ENCODE measurements at regions not wholly inside any gene's neighbourhood (a gene's known extent, or its start where the extent isn't known, plus 50 kb on each side); places are given as distances from the start of the nearest gene placed in this dataset.

GRCh38 chr12:111064982-111065381, 144.6 kb upstream of the MYL2 start:
- Histone ChIP-seq H3K79me2 (replicated peaks; ENCODE audit: insufficient read depth) (peaks cover 26% of the 10 kb centered on the region), H2AFZ (no peak overlapping the region), H3K27me3 (ENCODE audit: insufficient read depth) (no peaks in the 10 kb centered on the region), H3K27ac (ENCODE audit: low read depth) (no peak overlapping the region), H3K4me2 (no peak overlapping the region), H3K36me3 (ENCODE audit: insufficient read depth) (no peaks in the 10 kb centered on the region), H3K9me2 (ENCODE audit: insufficient read depth) (0 out of 2 replicates have a peak, but pooled peaks cover 2% of the 10 kb centered on the region), H4K20me1 (replicated peaks; ENCODE audit: insufficient read depth) (peaks cover 14% of the 10 kb centered on the region), H3K4me3 (no peak overlapping the region), H3F3A (replicated peaks; ENCODE audit: low read depth) (no peaks in the 10 kb centered on the region), H3K4me1 (ENCODE audit: insufficient read depth) (peaks cover 17% of the 10 kb centered on the region; the same call in 1 of the 2 replicates)
- Mint-ChIP-seq H3K9me3 (no peaks in the 10 kb centered on the region), H3K4me3 (no peak overlapping the region), H3K36me3 (ENCODE audit: low read depth) (no peaks in the 10 kb centered on the region), H3K27me3 (ENCODE audit: insufficient read depth, low read depth, poor library complexity) (peaks cover 18% of the 10 kb centered on the region), H3K27ac (no peak overlapping the region), H3K4me1 (peaks cover 43% of the 10 kb centered on the region)
- no peak for DNase-seq (ENCODE audit: low spot score)
- TF ChIP-seq REST (IDR thresholded peaks at IDR 0.05; ENCODE audit: unreplicated experiment) = no peak
- TF ChIP-seq ZNF462 (CRISPR knock-in tag; IDR thresholded peaks at IDR 0.05) = no peak
- TF ChIP-seq EZH2phosphoT487 (IDR thresholded peaks at IDR 0.05; ENCODE audit: unreplicated experiment) = no peak
- no peak for TF ChIP-seq CTCF (conservative IDR thresholded peaks at IDR 0.05; ENCODE audit: low read depth in 2 of 2)
- TF ChIP-seq ETS1 (IDR thresholded peaks at IDR 0.05) = no peak
- no peak for TF ChIP-seq POLR2AphosphoS5 (IDR thresholded peaks at IDR 0.05; ENCODE audit: low read depth)
- TF ChIP-seq CREB1 (CRISPR knock-in tag; IDR thresholded peaks at IDR 0.05; ENCODE audit: low read depth) = no peak
- TF ChIP-seq EZH2 (IDR thresholded peaks at IDR 0.05; ENCODE audit: low read depth, unreplicated experiment) = no peak
- TF ChIP-seq ZNF114 (CRISPR knock-in tag; IDR thresholded peaks at IDR 0.05) = no peak
- TF ChIP-seq JUNB (IDR thresholded peaks at IDR 0.05; ENCODE audit: unreplicated experiment) = no peak
- TF ChIP-seq NANOG (IDR thresholded peaks at IDR 0.05; ENCODE audit: borderline replicate concordance) = no peak
- TF ChIP-seq STAT1 (IDR thresholded peaks at IDR 0.05; ENCODE audit: unreplicated experiment) = no peak
- TF ChIP-seq ZNF331 (CRISPR knock-in tag; IDR thresholded peaks at IDR 0.05; ENCODE audit: low read depth) = no peak
- no peak for ATAC-seq
